K562 (cell line): ENCODE measurements at regions not wholly inside any gene's neighbourhood (a gene's known extent, or its start where the extent isn't known, plus 50 kb on each side); places are given as distances from the start of the nearest gene placed in this dataset.

Source experiments
- ATAC-seq: fragments of 200-7000 bp; cut with Tn5 transposase; 3 replicates; pipeline ENCODE4 v1.9.1; 2020; ENCODE audit warnings: moderate library complexity
- BruUV-seq: library from RNA; stranded (reverse); fragments of 400-500 nt; replicated peaks from 2 replicates; lab custom pipeline; 2021; lab: Mats Ljungman, UMichigan
- CTCF ChIA-PET: fragments of 300-600 bp; formaldehyde crosslinking; extraction: SDS; loops from one replicate; lab custom pipeline; 2021; ENCODE audit warnings: low intra/inter-chr PET ratio; lab: Yijun Ruan, JAX
- POLR2A ChIA-PET: fragments of 300-600, 350-650 bp; sonication (Branson Sonifier 250); formaldehyde crosslinking; extraction: SDS; loops from one replicate; lab custom pipeline; 2021; ENCODE audit warnings: antibody characterized with exemption, inconsistent platforms; lab: Yijun Ruan, JAX
- DNase-seq, 4 experiments: peaks; one replicate each; pipeline versions ENCODE4 v3.0.0 to v3.0.0-alpha.2; 2011 to 2018; ENCODE audit warnings: low spot score in 3 of 4, mixed read lengths in 3 of 4; ENCODE audit errors: extremely low read depth in 1 of 4
- FAIRE-seq: peaks from 2 replicates; lab custom pipeline; 2011; peaks lifted over from hg19 to GRCh38; lab: Jason Lieb, UNC
- H2AFZ ChIP-seq: 2 replicates; pipeline ENCODE4 v1.6.0; 2011; ENCODE audit warnings: low read depth, low read length, control low read depth, inconsistent platforms
- H3K27ac ChIP-seq: fragments of 200-600 bp; 3 replicates; pipeline ENCODE4 v1.8.0; 2011; ENCODE audit warnings: low read depth, mild to moderate bottlenecking, control low read depth, inconsistent platforms, low read length, moderate library complexity, mixed read lengths; ENCODE audit errors: extremely low read depth
- H3K27me3 ChIP-seq, 2 experiments: fragments of 300-600 bp in 1 of 2; 2 replicates in 1 of 2; 3 replicates in 1 of 2; pipeline versions ENCODE4 v1.6.0 to v1.8.0; 2011; ENCODE audit warnings: inconsistent platforms in 2 of 2, low read length in 2 of 2, mild to moderate bottlenecking in 1 of 2, mixed read lengths in 1 of 2, moderate library complexity in 1 of 2; ENCODE audit not compliant: control insufficient read depth in 2 of 2, insufficient read depth in 2 of 2
- H3K36me3 ChIP-seq: fragments of 300-600 bp; 3 replicates; pipeline ENCODE4 v1.8.0; 2011; ENCODE audit warnings: mild to moderate bottlenecking, low read length, inconsistent platforms; ENCODE audit not compliant: control insufficient read depth, insufficient read depth
- H3K4me1 ChIP-seq, 2 experiments: fragments of 200-600 bp in 1 of 2; replicated peaks in 1 of 2; 2 replicates in 1 of 2; 3 replicates in 1 of 2; pipeline versions ENCODE4 v1.5.1 to v1.8.0; 2011; ENCODE audit warnings: inconsistent platforms in 2 of 2, low read length in 2 of 2, mild to moderate bottlenecking in 1 of 2, mixed read lengths in 1 of 2, moderate library complexity in 1 of 2; ENCODE audit not compliant: control insufficient read depth in 2 of 2, insufficient read depth in 2 of 2
- H3K4me2 ChIP-seq: 2 replicates; pipeline ENCODE4 v1.6.1; 2011; ENCODE audit warnings: low read length, control low read depth, inconsistent platforms, mixed read lengths; ENCODE audit not compliant: insufficient read depth
- H3K4me3 ChIP-seq: fragments of 200-600 bp; sonication (generic), shearing (Covaris generic); 2 replicates; pipeline ENCODE4 v1.5.1; 2016; ENCODE audit warnings: control low read depth, inconsistent platforms
- H3K79me2 ChIP-seq: fragments of 200-600 bp; 3 replicates; pipeline ENCODE4 v1.8.0; 2011; ENCODE audit warnings: low read length, inconsistent platforms; ENCODE audit not compliant: control insufficient read depth, insufficient read depth
- H3K9ac ChIP-seq, 2 experiments: 2 replicates each; pipeline versions ENCODE4 v1.6.0 to v1.6.1; 2011; ENCODE audit warnings: low read depth in 2 of 2, low read length in 2 of 2, control low read depth in 1 of 2, inconsistent platforms in 1 of 2, mild to moderate bottlenecking in 1 of 2, mixed read lengths in 1 of 2; ENCODE audit not compliant: insufficient read depth in 1 of 2
- H3K9me1 ChIP-seq: one replicate; pipeline ENCODE4 v1.6.0; 2011; ENCODE audit warnings: inconsistent platforms, mild to moderate bottlenecking, low read length, moderate library complexity; ENCODE audit not compliant: control insufficient read depth, insufficient read depth
- H3K9me3 ChIP-seq: replicated peaks from 2 replicates; pipeline ENCODE4 v1.5.1; 2011; ENCODE audit warnings: low read depth, low read length, inconsistent platforms; ENCODE audit not compliant: control insufficient read depth, insufficient read depth
- H4K20me1 ChIP-seq: replicated peaks from 2 replicates; pipeline ENCODE4 v1.6.1; 2011; ENCODE audit warnings: low read length, inconsistent platforms, mixed read lengths; ENCODE audit not compliant: control insufficient read depth, insufficient read depth
- ETV5 ChIP-seq: sonication (generic); formaldehyde crosslinking; IDR thresholded peaks from 2 replicates; pipeline ENCODE4 v1.4.0; 2020; ENCODE audit warnings: low read depth, mild to moderate bottlenecking, missing genetic modification reagents
- MYC ChIP-seq, 2 experiments: fragments of 250-450 bp in 1 of 2; sonication (Bioruptor Pico) in 1 of 2; IDR thresholded peaks; 2 replicates each; pipeline versions ENCODE4 v1.5.1 to v1.6.1; 2012 to 2021; ENCODE audit warnings: low read depth in 2 of 2, borderline replicate concordance in 1 of 2, improper control_type of control experiment in 1 of 2, low read length in 1 of 2, mild to moderate bottlenecking in 1 of 2, moderate library complexity in 1 of 2
- MYNN ChIP-seq, 2 experiments: sonication (generic); formaldehyde crosslinking in 1 of 2; IDR thresholded peaks; 2 replicates each; pipeline versions ENCODE4 v1.5.0 to v1.6.1; 2016 to 2020; ENCODE audit warnings: antibody characterized with exemption in 1 of 2, missing genetic modification reagents in 1 of 2
- PPARD ChIP-seq: fragments of 250-450 bp; sonication (Bioruptor Pico); IDR thresholded peaks from 2 replicates; pipeline ENCODE4 v1.8.0; 2022; ENCODE audit warnings: inconsistent platforms, mild to moderate bottlenecking, moderate library complexity
- RBM34 ChIP-seq: fragments of 200-400 bp; formaldehyde crosslinking; IDR thresholded peaks from 2 replicates; pipeline ENCODE4 v1.6.1; 2018; ENCODE audit warnings: low read length, borderline replicate concordance; ENCODE audit not compliant: insufficient read depth
- RBM39 ChIP-seq: fragments of 200-400 bp; formaldehyde crosslinking; optimal IDR thresholded peaks from 2 replicates; pipeline ENCODE3; 2018; ENCODE audit warnings: low read depth, low read length
- SETDB1 ChIP-seq: IDR thresholded peaks from one replicate; pipeline ENCODE4 v1.6.1; 2012; ENCODE audit warnings: low read length, control low read depth, inconsistent platforms
- SNRNP70 ChIP-seq: fragments of 200-400 bp; formaldehyde crosslinking; optimal IDR thresholded peaks from 2 replicates; pipeline ENCODE3; 2017; ENCODE audit warnings: low read depth, low read length
- TBL1XR1 ChIP-seq, 2 experiments: IDR thresholded peaks; 2 replicates each; pipeline ENCODE4 v1.6.1; 2012; ENCODE audit warnings: improper control_type of control experiment in 2 of 2, low read length in 2 of 2, mild to moderate bottlenecking in 1 of 2
- TEAD2 ChIP-seq: fragments of 450-650 bp; IDR thresholded peaks from 2 replicates; pipeline ENCODE4 v1.6.1; 2016; ENCODE audit warnings: missing genetic modification characterization, control low read depth, missing compliant biosample characterization
- ZNF134 ChIP-seq: fragments of 250-450 bp; sonication (Bioruptor Pico); conservative IDR thresholded peaks from 2 replicates; pipeline ENCODE4 v1.4.0; 2020
- WGBS: fragments of 100-300 bp; shearing (Covaris generic); methylation state at CpG from one replicate; pipeline ENCODE4 v1.1.6; 2016; ENCODE audit warnings: low coverage, mixed read lengths; ENCODE audit not compliant: insufficient coverage; ENCODE audit errors: missing lambda C conversion rate; 5-methylcytosine and 5-hydroxymethylcytosine counted together
- in situ Hi-C: fragments of 300-500 bp; cut with MboI; formaldehyde crosslinking; loops from 4 replicates; pipeline ENCODE4 v1.15.0; 2018; ENCODE audit warnings: inconsistent platforms, mixed read lengths
- intact Hi-C: fragments of 100-400 bp; cut with micrococcal nuclease; formaldehyde crosslinking; loops from 2 replicates; pipeline ENCODE4 v1.14.2; 2022
- TF ChIP-seq, protein P1 (sequence below): fragments of 250-450 bp; sonication (Bioruptor Pico); IDR thresholded peaks from 2 replicates; pipeline ENCODE4 v1.5.0; 2022; ENCODE audit warnings: mild to moderate bottlenecking
- TF ChIP-seq, protein P2 (sequence below): fragments of 450-650 bp; IDR thresholded peaks from 2 replicates; pipeline ENCODE4 v1.6.1; 2014; ENCODE audit warnings: low read depth, mild to moderate bottlenecking, moderate library complexity, borderline replicate concordance

DNA sequence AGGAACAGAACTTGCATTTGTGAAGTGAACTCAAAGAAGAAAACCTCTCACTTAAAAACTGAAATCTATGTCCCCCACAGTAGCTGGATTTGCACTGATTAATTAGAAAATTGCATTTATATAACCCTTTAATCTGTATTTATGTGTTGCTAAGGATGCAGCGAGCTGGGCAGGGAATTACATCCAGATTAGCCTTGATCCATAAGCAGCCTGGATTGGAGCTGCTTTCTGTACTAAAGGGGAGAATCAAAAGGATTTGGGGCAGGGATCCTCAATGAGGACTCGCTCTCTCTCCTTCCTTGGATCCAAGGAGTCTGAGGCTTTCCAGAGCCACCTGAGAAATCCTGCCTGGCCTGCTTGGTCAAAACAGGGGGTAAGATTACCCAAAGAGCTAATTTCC lies 125.9 kb downstream of the TLE3 start:
- H3K9me1 ChIP-seq: no peaks in the 10 kb centered on the region
- H3K27ac ChIP-seq: no peak overlapping the region
- 0 out of 2 replicates have a peak, but pooled peaks cover 2% of the 10 kb centered on the region for H4K20me1 ChIP-seq
- H3K27me3 ChIP-seq: peaks cover 8% of the 10 kb centered on the region in 2 experiments; a peak in 2 of 5 replicates
- H3K9ac ChIP-seq: no peak overlapping the region
- 0% methylated on average over 2 of the region's 2 CpGs for WGBS
- H3K36me3 ChIP-seq: no peaks in the 10 kb centered on the region
- ChIA-PET POLR2A (interaction anchor here (0.6 kb wide), 1 partner anchor 161 kb away, joined by 3 read pairs; no protein-coding TSS in a partner anchor), CTCF (no interaction called here)
- no TSS peak for BruUV-seq
- intact Hi-C loops: no loop called here
- FAIRE-seq (no peak), DNase-seq (no peak), ATAC-seq (no peak)
- H3K4me2 ChIP-seq: no peak overlapping the region
- H3K4me1 ChIP-seq: no peaks in the 10 kb centered on the region
- H2AFZ ChIP-seq: no peak overlapping the region
- in situ Hi-C loops: no loop called here
- H3K4me3 ChIP-seq: no peak overlapping the region
- no peaks in the 10 kb centered on the region for H3K9me3 ChIP-seq
- H3K79me2 ChIP-seq: no peaks in the 10 kb centered on the region
- TF ChIP-seq TBL1XR1 (IDR thresholded peaks at IDR 0.05; ENCODE audit: low read length in 2 of 2) (no peak), MYC (IDR thresholded peaks at IDR 0.05; ENCODE audit: low read depth, low read length) (no peak), MYC (CRISPR knock-in tag; IDR thresholded peaks at IDR 0.05; ENCODE audit: borderline replicate concordance, low read depth) (no peak), SETDB1 (no peak), SNRNP70 (no peak), ETV5 (CRISPR knock-in tag) (no peak), TEAD2 (tag) (no peak), RBM34 (no peak), MYNN (IDR thresholded peaks at IDR 0.05) (no peak), MYNN (CRISPR knock-in tag; IDR thresholded peaks at IDR 0.05) (no peak), ZNF134 (CRISPR knock-in tag) (no peak), RBM39 (no peak), PPARD (CRISPR knock-in tag) (no peak)
- TF ChIP-seq, protein P1, sequence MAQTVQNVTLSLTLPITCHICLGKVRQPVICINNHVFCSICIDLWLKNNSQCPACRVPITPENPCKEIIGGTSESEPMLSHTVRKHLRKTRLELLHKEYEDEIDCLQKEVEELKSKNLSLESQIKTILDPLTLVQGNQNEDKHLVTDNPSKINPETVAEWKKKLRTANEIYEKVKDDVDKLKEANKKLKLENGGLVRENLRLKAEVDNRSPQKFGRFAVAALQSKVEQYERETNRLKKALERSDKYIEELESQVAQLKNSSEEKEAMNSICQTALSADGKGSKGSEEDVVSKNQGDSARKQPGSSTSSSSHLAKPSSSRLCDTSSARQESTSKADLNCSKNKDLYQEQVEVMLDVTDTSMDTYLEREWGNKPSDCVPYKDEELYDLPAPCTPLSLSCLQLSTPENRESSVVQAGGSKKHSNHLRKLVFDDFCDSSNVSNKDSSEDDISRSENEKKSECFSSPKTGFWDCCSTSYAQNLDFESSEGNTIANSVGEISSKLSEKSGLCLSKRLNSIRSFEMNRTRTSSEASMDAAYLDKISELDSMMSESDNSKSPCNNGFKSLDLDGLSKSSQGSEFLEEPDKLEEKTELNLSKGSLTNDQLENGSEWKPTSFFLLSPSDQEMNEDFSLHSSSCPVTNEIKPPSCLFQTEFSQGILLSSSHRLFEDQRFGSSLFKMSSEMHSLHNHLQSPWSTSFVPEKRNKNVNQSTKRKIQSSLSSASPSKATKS (CRISPR knock-in tag): no peak
- TF ChIP-seq, protein P2, sequence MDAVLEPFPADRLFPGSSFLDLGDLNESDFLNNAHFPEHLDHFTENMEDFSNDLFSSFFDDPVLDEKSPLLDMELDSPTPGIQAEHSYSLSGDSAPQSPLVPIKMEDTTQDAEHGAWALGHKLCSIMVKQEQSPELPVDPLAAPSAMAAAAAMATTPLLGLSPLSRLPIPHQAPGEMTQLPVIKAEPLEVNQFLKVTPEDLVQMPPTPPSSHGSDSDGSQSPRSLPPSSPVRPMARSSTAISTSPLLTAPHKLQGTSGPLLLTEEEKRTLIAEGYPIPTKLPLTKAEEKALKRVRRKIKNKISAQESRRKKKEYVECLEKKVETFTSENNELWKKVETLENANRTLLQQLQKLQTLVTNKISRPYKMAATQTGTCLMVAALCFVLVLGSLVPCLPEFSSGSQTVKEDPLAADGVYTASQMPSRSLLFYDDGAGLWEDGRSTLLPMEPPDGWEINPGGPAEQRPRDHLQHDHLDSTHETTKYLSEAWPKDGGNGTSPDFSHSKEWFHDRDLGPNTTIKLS: no peak
